GM21360 (cell line): ENCODE measurements at regions not wholly inside any gene's neighbourhood (a gene's known extent, or its start where the extent isn't known, plus 50 kb on each side); places are given as distances from the start of the nearest gene placed in this dataset.

Experiments used
- ATAC-seq: cut with Tn5 transposase; IDR thresholded peaks from one replicate; pipeline ENCODE4 v1.9.1; 2021; ENCODE audit warnings: mild to moderate bottlenecking, moderate library complexity; ENCODE audit not compliant: unreplicated experiment

- ATAC-seq, result no peak
Observed at GRCh38 chr13:100817928-100818327, 143.3 kb upstream of the TMTC4 start.

GRCh38 chr13:100815476-100816046 is 141.0 kb upstream of the TMTC4 start:
- ATAC-seq, result no peak

GRCh38 chr13:100812982-100813584 is 138.5 kb upstream of the TMTC4 start:
- no peak for ATAC-seq

- no peak for ATAC-seq
Observed at GRCh38 chr13:100811928-100812327, 137.3 kb upstream of the TMTC4 start.

GRCh38 chr13:100811024-100811865 is 136.7 kb upstream of the TMTC4 start:
- ATAC-seq, result no peak

- no peak for ATAC-seq
Observed at GRCh38 chr13:100810481-100810880, 135.9 kb upstream of the TMTC4 start.

GRCh38 chr13:100809856-100810255 is 135.3 kb upstream of the TMTC4 start:
- ATAC-seq, result no peak

GRCh38 chr13:100809129-100809390 is 134.5 kb upstream of the TMTC4 start:
- ATAC-seq, result no peak

- ATAC-seq, result no peak
Observed at GRCh38 chr13:100808330-100809128, 133.9 kb upstream of the TMTC4 start.

- ATAC-seq, result no peak
Observed at GRCh38 chr13:100803091-100803490, 128.5 kb upstream of the TMTC4 start.

GRCh38 chr13:100800283-100800875 is 125.8 kb upstream of the TMTC4 start:
- no peak for ATAC-seq

- no peak for ATAC-seq
Observed at GRCh38 chr13:100798739-100799361, 124.3 kb upstream of the TMTC4 start.

- ATAC-seq, result no peak
Observed at GRCh38 chr13:100797921-100798320, 123.3 kb upstream of the TMTC4 start.

GRCh38 chr13:100796463-100796862 is 121.9 kb upstream of the TMTC4 start:
- no peak for ATAC-seq

- ATAC-seq, result no peak
Observed at GRCh38 chr13:100794575-100794974, 120.0 kb upstream of the TMTC4 start.

GRCh38 chr13:100790405-100790804 is 115.8 kb upstream of the TMTC4 start:
- ATAC-seq, result no peak

GRCh38 chr13:100789968-100790367 is 115.4 kb upstream of the TMTC4 start:
- peak; percentile 97 for ATAC-seq

GRCh38 chr13:100789481-100789880 is 114.9 kb upstream of the TMTC4 start:
- peak; percentile 7 for ATAC-seq

GRCh38 chr13:100789025-100789424 is 114.4 kb upstream of the TMTC4 start:
- no peak for ATAC-seq

GRCh38 chr13:100788540-100788939 is 113.9 kb upstream of the TMTC4 start:
- no peak for ATAC-seq

- no peak for ATAC-seq
Observed at GRCh38 chr13:100787899-100788298, 113.3 kb upstream of the TMTC4 start.
